ACC112 (cell line): ENCODE measurements at regions not wholly inside any gene's neighbourhood (a gene's known extent, or its start where the extent isn't known, plus 50 kb on each side); places are given as distances from the start of the nearest gene placed in this dataset.

Source experiments
- H2AFZ ChIP-seq: fragments of 200-600 bp; sonication (generic); one replicate; pipeline ENCODE4 v1.6.0; 2017; ENCODE audit warnings: antibody characterized with exemption, low read length; ENCODE audit not compliant: unreplicated experiment
- H3K27ac ChIP-seq: fragments of 200-600 bp; sonication (generic); 2 replicates; pipeline ENCODE4 v1.5.1; 2014; ENCODE audit warnings: low read depth, mild to moderate bottlenecking, antibody characterized with exemption, low read length, moderate library complexity
- H3K27me3 ChIP-seq: fragments of 200-600 bp; sonication (generic); 2 replicates; pipeline ENCODE4 v1.6.1; 2014; ENCODE audit warnings: mild to moderate bottlenecking, antibody characterized with exemption, low read length, moderate library complexity, mixed read lengths; ENCODE audit not compliant: insufficient read depth
- H3K36me3 ChIP-seq: fragments of 200-600 bp; sonication (generic); 2 replicates; pipeline ENCODE4 v1.6.1; 2016; ENCODE audit warnings: mild to moderate bottlenecking, antibody characterized with exemption, low read length, moderate library complexity, mixed read lengths; ENCODE audit not compliant: insufficient read depth
- H3K4me1 ChIP-seq: fragments of 200-600 bp; sonication (generic); one replicate; pipeline ENCODE4 v1.6.1; 2016; ENCODE audit warnings: low read length, mixed read lengths; ENCODE audit not compliant: insufficient read depth, unreplicated experiment, control insufficient read depth
- H3K4me3 ChIP-seq: fragments of 200-600 bp; sonication (generic); 2 replicates; pipeline ENCODE4 v1.5.1; 2014; ENCODE audit warnings: mild to moderate bottlenecking, low read depth, low read length
- H3K79me2 ChIP-seq: fragments of 200-600 bp; sonication (generic); one replicate; pipeline ENCODE4 v1.6.0; 2016; ENCODE audit warnings: low read length; ENCODE audit not compliant: control insufficient read depth, unreplicated experiment, insufficient read depth

- H3K4me1 ChIP-seq: no peaks in the 10 kb centered on the region
- H3K27ac ChIP-seq: no peak overlapping the region
- no peaks in the 10 kb centered on the region for H3K27me3 ChIP-seq
- no peaks in the 10 kb centered on the region for H3K36me3 ChIP-seq
- no peak overlapping the region for H3K4me3 ChIP-seq
- H2AFZ ChIP-seq: no peak overlapping the region
- H3K79me2 ChIP-seq: no peaks in the 10 kb centered on the region
These were observed 176.6 kb downstream of the BCL11B start for GRCh38 chr14:99095369-99095768.

GRCh38 chr14:99098199-99098598 is 173.8 kb downstream of the BCL11B start:
- H3K4me1 ChIP-seq: no peaks in the 10 kb centered on the region
- no peaks in the 10 kb centered on the region for H3K79me2 ChIP-seq
- H3K36me3 ChIP-seq: no peaks in the 10 kb centered on the region
- no peak overlapping the region for H3K4me3 ChIP-seq
- H3K27me3 ChIP-seq: no peaks in the 10 kb centered on the region
- H3K27ac ChIP-seq: no peak overlapping the region
- no peak overlapping the region for H2AFZ ChIP-seq

- H3K36me3 ChIP-seq: no peaks in the 10 kb centered on the region
- no peak overlapping the region for H2AFZ ChIP-seq
- H3K4me3 ChIP-seq: no peak overlapping the region
- no peaks in the 10 kb centered on the region for H3K79me2 ChIP-seq
- no peaks in the 10 kb centered on the region for H3K27me3 ChIP-seq
- no peak overlapping the region for H3K27ac ChIP-seq
- H3K4me1 ChIP-seq: no peaks in the 10 kb centered on the region
These were observed 172.8 kb downstream of the BCL11B start for GRCh38 chr14:99099051-99099787.

- H3K79me2 ChIP-seq: no peaks in the 10 kb centered on the region
- H3K27me3 ChIP-seq: no peaks in the 10 kb centered on the region
- no peak overlapping the region for H3K27ac ChIP-seq
- no peak overlapping the region for H2AFZ ChIP-seq
- no peaks in the 10 kb centered on the region for H3K4me1 ChIP-seq
- H3K36me3 ChIP-seq: no peaks in the 10 kb centered on the region
- H3K4me3 ChIP-seq: no peak overlapping the region
These were observed 171.3 kb downstream of the BCL11B start for GRCh38 chr14:99100497-99101270.

GRCh38 chr14:99101855-99102461 is 170.0 kb downstream of the BCL11B start:
- H3K4me3 ChIP-seq: no peak overlapping the region
- H3K79me2 ChIP-seq: no peaks in the 10 kb centered on the region
- no peaks in the 10 kb centered on the region for H3K27me3 ChIP-seq
- no peaks in the 10 kb centered on the region for H3K4me1 ChIP-seq
- H3K36me3 ChIP-seq: no peaks in the 10 kb centered on the region
- no peak overlapping the region for H2AFZ ChIP-seq
- no peak overlapping the region for H3K27ac ChIP-seq

- no peaks in the 10 kb centered on the region for H3K4me1 ChIP-seq
- H2AFZ ChIP-seq: no peak overlapping the region
- H3K79me2 ChIP-seq: no peaks in the 10 kb centered on the region
- no peaks in the 10 kb centered on the region for H3K27me3 ChIP-seq
- H3K4me3 ChIP-seq: no peak overlapping the region
- H3K27ac ChIP-seq: no peak overlapping the region
- H3K36me3 ChIP-seq: no peaks in the 10 kb centered on the region
These were observed 155.2 kb downstream of the BCL11B start for GRCh38 chr14:99116741-99117295.

- no peak overlapping the region for H2AFZ ChIP-seq
- no peaks in the 10 kb centered on the region for H3K4me1 ChIP-seq
- no peaks in the 10 kb centered on the region for H3K79me2 ChIP-seq
- no peak overlapping the region for H3K4me3 ChIP-seq
- no peak overlapping the region for H3K27ac ChIP-seq
- H3K36me3 ChIP-seq: no peaks in the 10 kb centered on the region
- no peaks in the 10 kb centered on the region for H3K27me3 ChIP-seq
These were observed 154.3 kb downstream of the BCL11B start for GRCh38 chr14:99117671-99118045.

GRCh38 chr14:99118046-99118721 is 153.8 kb downstream of the BCL11B start:
- Histone ChIP-seq H3K36me3 (no peaks in the 10 kb centered on the region), H2AFZ (no peak overlapping the region), H3K79me2 (no peaks in the 10 kb centered on the region), H3K27me3 (no peaks in the 10 kb centered on the region), H3K27ac (no peak overlapping the region), H3K4me3 (no peak overlapping the region), H3K4me1 (no peaks in the 10 kb centered on the region)

- Histone ChIP-seq H3K4me3 (no peak overlapping the region), H3K36me3 (no peaks in the 10 kb centered on the region), H3K79me2 (no peaks in the 10 kb centered on the region), H3K4me1 (no peaks in the 10 kb centered on the region), H3K27me3 (no peaks in the 10 kb centered on the region), H3K27ac (no peak overlapping the region), H2AFZ (no peak overlapping the region)
These were observed 153.1 kb downstream of the BCL11B start for GRCh38 chr14:99118946-99119345.
